ENCODE measurements at regions not wholly inside any gene's neighbourhood (a gene's known extent, or its start where the extent isn't known, plus 50 kb on each side); places are given as distances from the start of the nearest gene placed in this dataset.
"Not testable (repeated sequence)": the region's sequence is repeated elsewhere in the genome, so short reads cannot be mapped to it uniquely, and the experiment has no call there.

GRCh38 chr19:28700176-28700575 lies 512.8 kb downstream of the UQCRFS1 start:
- ATAC-seq (ENCODE audit: low read depth) (no peak), DNase-seq (no peak)
- TF ChIP-seq, protein P1, sequence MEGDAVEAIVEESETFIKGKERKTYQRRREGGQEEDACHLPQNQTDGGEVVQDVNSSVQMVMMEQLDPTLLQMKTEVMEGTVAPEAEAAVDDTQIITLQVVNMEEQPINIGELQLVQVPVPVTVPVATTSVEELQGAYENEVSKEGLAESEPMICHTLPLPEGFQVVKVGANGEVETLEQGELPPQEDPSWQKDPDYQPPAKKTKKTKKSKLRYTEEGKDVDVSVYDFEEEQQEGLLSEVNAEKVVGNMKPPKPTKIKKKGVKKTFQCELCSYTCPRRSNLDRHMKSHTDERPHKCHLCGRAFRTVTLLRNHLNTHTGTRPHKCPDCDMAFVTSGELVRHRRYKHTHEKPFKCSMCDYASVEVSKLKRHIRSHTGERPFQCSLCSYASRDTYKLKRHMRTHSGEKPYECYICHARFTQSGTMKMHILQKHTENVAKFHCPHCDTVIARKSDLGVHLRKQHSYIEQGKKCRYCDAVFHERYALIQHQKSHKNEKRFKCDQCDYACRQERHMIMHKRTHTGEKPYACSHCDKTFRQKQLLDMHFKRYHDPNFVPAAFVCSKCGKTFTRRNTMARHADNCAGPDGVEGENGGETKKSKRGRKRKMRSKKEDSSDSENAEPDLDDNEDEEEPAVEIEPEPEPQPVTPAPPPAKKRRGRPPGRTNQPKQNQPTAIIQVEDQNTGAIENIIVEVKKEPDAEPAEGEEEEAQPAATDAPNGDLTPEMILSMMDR (IDR thresholded peaks at IDR 0.05): no peak
- ChIA-PET POLR2A (no interaction called here), CTCF (interaction anchor here (1.0 to 1.3 kb wide), 2 partner anchors 9 to 11 kb away, joined by 3 to 5 read pairs; no protein-coding TSS in a partner anchor)
- H3K9me3 Mint-ChIP-seq: peaks cover 4% of the 10 kb centered on the region
- intact Hi-C loops (cut with micrococcal nuclease): no loop called here
- no peak overlapping the region for H3K4me3 Mint-ChIP-seq
- no peaks in the 10 kb centered on the region for H3K36me3 Mint-ChIP-seq (ENCODE audit: low read depth)
- H3K4me1 Mint-ChIP-seq: no peaks in the 10 kb centered on the region
- H3K27ac Mint-ChIP-seq: no peak overlapping the region
- H3K27me3 Mint-ChIP-seq: no peaks in the 10 kb centered on the region

DNA sequence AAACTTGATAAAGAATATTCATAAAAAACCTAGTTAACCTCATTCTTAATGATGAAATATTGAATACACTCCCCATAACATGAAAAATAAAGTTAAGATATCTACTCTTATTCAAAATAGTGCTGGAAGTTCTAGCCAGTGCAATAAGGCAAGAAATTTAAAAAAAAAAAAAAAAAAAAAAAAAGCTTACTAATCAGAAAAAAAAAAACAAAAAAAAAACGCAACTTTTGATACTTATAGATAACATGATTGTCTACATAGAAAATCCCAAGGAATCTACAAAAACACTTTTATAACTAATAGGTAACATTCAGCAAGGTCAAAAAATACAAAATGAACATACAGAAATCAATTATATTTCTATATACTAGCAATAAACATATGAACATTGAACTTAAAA lies 515.6 kb downstream of the UQCRFS1 start:
- ChIA-PET POLR2A (no interaction called here), CTCF (no interaction called here)
- TF ChIP-seq, protein P1 (IDR thresholded peaks at IDR 0.05): no peak
- no peaks in the 10 kb centered on the region for H3K4me1 Mint-ChIP-seq
- H3K27ac Mint-ChIP-seq: no peak overlapping the region
- H3K36me3 Mint-ChIP-seq (ENCODE audit: low read depth): no peaks in the 10 kb centered on the region
- no peak for DNase-seq
- ATAC-seq (ENCODE audit: low read depth): no peak
- no peaks in the 10 kb centered on the region for H3K27me3 Mint-ChIP-seq
- peaks cover 2% of the 10 kb centered on the region for H3K9me3 Mint-ChIP-seq
- no peak overlapping the region for H3K4me3 Mint-ChIP-seq
- intact Hi-C loops (cut with micrococcal nuclease): no loop called here

DNA sequence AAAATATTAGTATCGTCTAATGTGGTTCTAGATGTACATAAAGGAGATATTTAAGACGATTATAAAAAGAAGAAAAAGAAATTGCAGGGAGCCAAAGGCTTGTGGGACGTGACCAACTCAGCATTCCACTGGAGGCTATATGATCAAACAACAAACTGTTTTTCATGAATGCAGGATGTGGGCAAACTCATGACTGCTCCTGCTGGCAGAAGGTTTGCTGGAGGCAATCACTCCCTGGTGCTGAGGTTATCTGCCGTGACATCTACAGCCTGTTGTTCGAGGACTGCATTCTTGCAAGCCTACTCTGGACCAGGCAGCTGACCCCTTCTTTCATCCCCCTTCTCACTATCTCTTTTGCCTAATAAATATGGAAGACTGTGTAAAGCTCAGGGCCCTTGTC lies 518.1 kb downstream of the UQCRFS1 start:
- DNase-seq: no peak
- peaks cover 7% of the 10 kb centered on the region for H3K9me3 Mint-ChIP-seq
- TF ChIP-seq, protein P1 (IDR thresholded peaks at IDR 0.05): no peak
- H3K36me3 Mint-ChIP-seq (ENCODE audit: low read depth): no peaks in the 10 kb centered on the region
- no peak overlapping the region for H3K4me3 Mint-ChIP-seq
- intact Hi-C loops (cut with micrococcal nuclease): no loop called here
- POLR2A ChIA-PET: no interaction called here
- ATAC-seq (ENCODE audit: low read depth): no peak
- H3K4me1 Mint-ChIP-seq: no peaks in the 10 kb centered on the region
- CTCF ChIA-PET: no interaction called here
- no peak overlapping the region for H3K27ac Mint-ChIP-seq
- H3K27me3 Mint-ChIP-seq: no peaks in the 10 kb centered on the region

GRCh38 chr19:28691683-28692082 lies 521.3 kb downstream of the UQCRFS1 start:
- no peak for ATAC-seq (ENCODE audit: low read depth)
- Mint-ChIP-seq H3K4me3 (no peak overlapping the region), H3K4me1 (no peaks in the 10 kb centered on the region), H3K27ac (no peak overlapping the region), H3K27me3 (no peaks in the 10 kb centered on the region), H3K36me3 (ENCODE audit: low read depth) (no peaks in the 10 kb centered on the region), H3K9me3 (peaks cover 9% of the 10 kb centered on the region)
- intact Hi-C loops (cut with micrococcal nuclease): no loop called here
- CTCF ChIA-PET: no interaction called here
- DNase-seq: no peak
- POLR2A ChIA-PET: no interaction called here
- TF ChIP-seq, protein P1 (IDR thresholded peaks at IDR 0.05): no peak

DNA sequence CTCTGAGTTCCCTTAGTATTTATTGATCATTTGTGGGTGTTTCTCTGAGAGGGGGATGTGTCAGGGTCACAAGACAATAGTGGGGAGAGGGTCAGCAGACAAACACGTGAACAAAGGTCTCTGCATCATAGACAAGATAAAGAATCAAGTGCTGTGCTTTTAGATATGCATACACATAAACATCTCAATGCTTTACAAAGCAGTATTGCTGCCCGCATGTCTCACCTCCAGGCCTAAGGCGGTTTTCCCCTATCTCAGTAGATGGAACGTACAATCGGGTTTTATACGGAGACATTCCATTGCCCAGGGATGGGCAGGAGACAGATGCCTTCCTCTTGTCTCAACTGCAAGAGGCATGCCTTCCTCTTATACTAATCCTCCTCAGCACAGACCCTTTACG lies 523.5 kb downstream of the UQCRFS1 start:
- H3K9me3 Mint-ChIP-seq: peaks cover 16% of the 10 kb centered on the region
- H3K36me3 Mint-ChIP-seq (ENCODE audit: low read depth); H3K27ac Mint-ChIP-seq; H3K4me1 Mint-ChIP-seq; H3K4me3 Mint-ChIP-seq; DNase-seq; CTCF ChIA-PET; intact Hi-C loops (cut with micrococcal nuclease); POLR2A ChIA-PET; H3K27me3 Mint-ChIP-seq; ATAC-seq (ENCODE audit: low read depth): not testable (repeated sequence)

DNA sequence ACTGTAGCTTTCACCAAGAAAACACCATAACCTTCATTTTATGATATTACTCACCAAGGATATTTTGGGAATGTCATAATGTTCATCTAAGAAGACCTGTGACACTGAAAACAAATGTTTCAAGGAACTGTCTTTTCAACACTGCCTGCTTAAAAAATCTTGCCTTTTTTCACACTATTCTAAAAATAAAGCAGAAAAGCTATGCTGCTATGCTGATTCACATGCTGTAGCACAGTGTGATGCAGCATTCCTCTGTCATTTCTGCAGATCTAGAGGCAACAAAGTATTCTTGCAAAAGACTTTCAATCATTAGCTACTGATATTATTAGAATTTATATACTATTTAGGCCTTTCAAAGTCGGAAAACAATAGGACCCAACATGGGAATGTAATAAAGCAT lies 525.7 kb downstream of the UQCRFS1 start:
- DNase-seq (no peak), ATAC-seq (ENCODE audit: low read depth) (no peak)
- POLR2A ChIA-PET: no interaction called here
- no peaks in the 10 kb centered on the region for H3K4me1 Mint-ChIP-seq
- H3K27me3 Mint-ChIP-seq: no peaks in the 10 kb centered on the region
- H3K9me3 Mint-ChIP-seq: peaks cover 16% of the 10 kb centered on the region
- no peak overlapping the region for H3K4me3 Mint-ChIP-seq
- CTCF ChIA-PET: no interaction called here
- no peak overlapping the region for H3K27ac Mint-ChIP-seq
- intact Hi-C loops (cut with micrococcal nuclease): no loop called here
- TF ChIP-seq, protein P1 (IDR thresholded peaks at IDR 0.05): no peak
- no peaks in the 10 kb centered on the region for H3K36me3 Mint-ChIP-seq (ENCODE audit: low read depth)
